Spleen (tissue), 7 donors: ENCODE measurements at regions not wholly inside any gene's neighbourhood (a gene's known extent, or its start where the extent isn't known, plus 50 kb on each side); places are given as distances from the start of the nearest gene placed in this dataset.

ENCODE experiments used
- POLR2A ChIP-seq, 3 donors: fragments of 450-650 bp; IDR thresholded peaks; one replicate each; pipeline ENCODE4 v1.5.1; 2017; ENCODE audit warnings: antibody characterized with exemption in 3 of 3, mild to moderate bottlenecking in 1 of 3
- TF ChIP-seq, protein P1 (sequence below), 11 experiments: fragments of 200-600 bp in 7 of 11; fragments of 450-650 bp in 4 of 11; sonication (generic) in 4 of 11; IDR thresholded peaks in 8 of 11; conservative IDR thresholded peaks in 3 of 11; 1 replicate in 7 of 11; 2 replicates in 4 of 11; pipeline versions ENCODE4 v1.4.0 to v1.8.0; 2016 to 2021; ENCODE audit warnings: antibody characterized with exemption in 11 of 11, inconsistent platforms in 4 of 11, mild to moderate bottlenecking in 1 of 11
- donor health status: DM: no; HTN: no; CAD: no; lungs with moderate emphysema.
- donor health status: DM: no; HTN: no; CAD: no.
- donor health status: DM: no; HTN: no; CAD: no.

DNA sequence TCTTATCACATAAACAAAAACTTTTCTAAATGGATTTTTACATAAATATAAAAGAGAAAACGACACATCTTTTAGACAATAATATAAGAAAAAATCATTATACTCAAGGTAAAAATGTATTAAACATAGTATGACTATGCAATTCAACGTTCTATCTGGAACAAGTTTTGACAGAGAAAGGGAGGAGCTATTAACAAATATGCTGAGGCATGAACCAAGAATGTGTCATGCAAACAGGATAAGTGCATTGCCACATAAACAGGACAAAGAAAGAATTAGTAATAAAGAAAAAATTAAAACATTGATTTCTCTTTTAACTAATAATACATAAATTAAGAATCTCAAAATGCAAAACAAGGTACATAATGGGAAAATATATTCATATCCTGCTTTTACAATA lies 1353.4 kb upstream of the GJE1 start:
- TF ChIP-seq, protein P1, sequence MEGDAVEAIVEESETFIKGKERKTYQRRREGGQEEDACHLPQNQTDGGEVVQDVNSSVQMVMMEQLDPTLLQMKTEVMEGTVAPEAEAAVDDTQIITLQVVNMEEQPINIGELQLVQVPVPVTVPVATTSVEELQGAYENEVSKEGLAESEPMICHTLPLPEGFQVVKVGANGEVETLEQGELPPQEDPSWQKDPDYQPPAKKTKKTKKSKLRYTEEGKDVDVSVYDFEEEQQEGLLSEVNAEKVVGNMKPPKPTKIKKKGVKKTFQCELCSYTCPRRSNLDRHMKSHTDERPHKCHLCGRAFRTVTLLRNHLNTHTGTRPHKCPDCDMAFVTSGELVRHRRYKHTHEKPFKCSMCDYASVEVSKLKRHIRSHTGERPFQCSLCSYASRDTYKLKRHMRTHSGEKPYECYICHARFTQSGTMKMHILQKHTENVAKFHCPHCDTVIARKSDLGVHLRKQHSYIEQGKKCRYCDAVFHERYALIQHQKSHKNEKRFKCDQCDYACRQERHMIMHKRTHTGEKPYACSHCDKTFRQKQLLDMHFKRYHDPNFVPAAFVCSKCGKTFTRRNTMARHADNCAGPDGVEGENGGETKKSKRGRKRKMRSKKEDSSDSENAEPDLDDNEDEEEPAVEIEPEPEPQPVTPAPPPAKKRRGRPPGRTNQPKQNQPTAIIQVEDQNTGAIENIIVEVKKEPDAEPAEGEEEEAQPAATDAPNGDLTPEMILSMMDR (IDR thresholded peaks at IDR 0.05 in 8 of 11, conservative IDR thresholded peaks at IDR 0.05 in 3 of 11): no peak
- TF ChIP-seq POLR2A (IDR thresholded peaks at IDR 0.05): no peak
